ENCODE measurements at regions not wholly inside any gene's neighbourhood (a gene's known extent, or its start where the extent isn't known, plus 50 kb on each side); places are given as distances from the start of the nearest gene placed in this dataset.

DNA sequence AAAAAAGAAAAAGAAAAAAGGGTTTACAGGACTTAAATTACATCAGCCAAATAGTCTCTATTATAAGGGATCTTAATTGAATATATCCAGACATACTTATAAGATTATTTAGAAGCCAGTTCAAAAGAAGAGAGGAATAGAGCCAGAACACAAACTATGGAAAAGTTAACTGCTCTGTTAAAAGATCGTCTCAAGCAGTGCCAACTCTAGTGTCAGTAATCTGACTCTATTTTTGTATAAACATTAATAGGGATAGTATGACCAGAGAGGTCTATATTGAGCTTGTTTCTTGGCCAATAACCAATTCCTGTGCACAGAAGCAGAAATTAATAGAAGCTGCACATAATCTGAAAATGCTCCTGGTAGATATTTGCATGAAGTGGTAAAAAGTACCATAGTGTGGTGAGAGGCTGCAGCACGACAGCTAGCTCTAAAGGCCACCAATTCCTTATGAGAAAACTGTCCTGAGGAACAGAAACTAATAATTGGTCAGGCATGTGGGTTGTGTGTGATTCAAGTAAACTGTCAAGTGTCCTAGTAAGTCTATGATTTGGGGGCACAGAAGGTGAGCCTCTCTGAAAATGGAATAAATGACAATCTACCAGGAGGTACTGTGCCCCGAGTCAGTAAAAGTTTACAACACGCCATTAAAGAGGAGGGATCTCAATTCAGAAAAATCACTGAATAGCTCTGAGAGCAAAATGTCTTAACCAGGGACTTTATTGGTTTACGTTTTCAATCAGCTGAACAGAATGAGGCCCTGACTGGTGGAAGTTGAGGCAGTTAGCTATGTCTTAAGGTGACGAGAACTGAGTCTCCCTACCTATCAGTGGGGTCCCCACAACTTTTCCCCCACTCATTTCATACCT lies 51.5 kb upstream of the NANOGP8 start:
- Histone ChIP-seq H3K9me3 (no peaks in the 10 kb centered on the region), H3K27ac (no peak overlapping the region), H3K4me1 (ENCODE audit: insufficient read depth) (peaks cover 3% of the 10 kb centered on the region), H3K4me3 (no peak overlapping the region), H3K36me3 (no peaks in the 10 kb centered on the region), H3K27me3 (no peaks in the 10 kb centered on the region)
- intact Hi-C loops (cut with DNase I): no loop called here
- 86 to 88% (median 88%) methylated on average over 6 of the region's 6 CpGs for WGBS, 3 donors
- no peak for TF ChIP-seq POLR2A (IDR thresholded peaks at IDR 0.05)
- no peak for TF ChIP-seq EP300 (IDR thresholded peaks at IDR 0.05)
- TF ChIP-seq, protein P1, sequence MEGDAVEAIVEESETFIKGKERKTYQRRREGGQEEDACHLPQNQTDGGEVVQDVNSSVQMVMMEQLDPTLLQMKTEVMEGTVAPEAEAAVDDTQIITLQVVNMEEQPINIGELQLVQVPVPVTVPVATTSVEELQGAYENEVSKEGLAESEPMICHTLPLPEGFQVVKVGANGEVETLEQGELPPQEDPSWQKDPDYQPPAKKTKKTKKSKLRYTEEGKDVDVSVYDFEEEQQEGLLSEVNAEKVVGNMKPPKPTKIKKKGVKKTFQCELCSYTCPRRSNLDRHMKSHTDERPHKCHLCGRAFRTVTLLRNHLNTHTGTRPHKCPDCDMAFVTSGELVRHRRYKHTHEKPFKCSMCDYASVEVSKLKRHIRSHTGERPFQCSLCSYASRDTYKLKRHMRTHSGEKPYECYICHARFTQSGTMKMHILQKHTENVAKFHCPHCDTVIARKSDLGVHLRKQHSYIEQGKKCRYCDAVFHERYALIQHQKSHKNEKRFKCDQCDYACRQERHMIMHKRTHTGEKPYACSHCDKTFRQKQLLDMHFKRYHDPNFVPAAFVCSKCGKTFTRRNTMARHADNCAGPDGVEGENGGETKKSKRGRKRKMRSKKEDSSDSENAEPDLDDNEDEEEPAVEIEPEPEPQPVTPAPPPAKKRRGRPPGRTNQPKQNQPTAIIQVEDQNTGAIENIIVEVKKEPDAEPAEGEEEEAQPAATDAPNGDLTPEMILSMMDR (IDR thresholded peaks at IDR 0.05): no peak
- no peak for DNase-seq

Data from ovary (tissue), 7 donors.